Endothelial cell of umbilical vein (primary cell): ENCODE measurements at regions not wholly inside any gene's neighbourhood (a gene's known extent, or its start where the extent isn't known, plus 50 kb on each side); places are given as distances from the start of the nearest gene placed in this dataset.

Experiments
- BruUV-seq: library from RNA; stranded (reverse); fragments of 400-500 nt; replicated peaks from 2 replicates; lab custom pipeline; 2021; lab: Mats Ljungman, UMichigan
- CTCF ChIA-PET: fragments of 300-600, 350-600 bp; sonication (Branson Sonifier 250); formaldehyde crosslinking; loops from one replicate; lab custom pipeline; 2021; ENCODE audit warnings: antibody characterized with exemption, inconsistent platforms; lab: Charles Lee
- POLR2A ChIA-PET: fragments of 300-600, 350-600 bp; sonication (Branson Sonifier 250); formaldehyde crosslinking; loops from one replicate; lab custom pipeline; 2021; ENCODE audit warnings: antibody characterized with exemption, inconsistent platforms; lab: Charles Lee
- DNase-seq: peaks from one replicate; pipeline ENCODE4 v3.0.0-alpha.2; 2011; ENCODE audit warnings: low read depth, low spot score
- FAIRE-seq: peaks from 2 replicates; lab custom pipeline; 2011; peaks lifted over from hg19 to GRCh38; lab: Jason Lieb, UNC
- H2AFZ ChIP-seq: 2 replicates; pipeline ENCODE4 v1.6.0; 2012; ENCODE audit warnings: low read depth, low read length, control low read depth, inconsistent platforms
- H3K27ac ChIP-seq: 2 replicates; pipeline ENCODE4 v1.5.1; 2011; ENCODE audit warnings: low read depth, mild to moderate bottlenecking, control low read depth, low read length, moderate library complexity; ENCODE audit not compliant: insufficient read depth
- H3K27me3 ChIP-seq, 2 experiments: 2 replicates each; pipeline versions ENCODE4 v1.6.0 to v1.6.1; 2011; ENCODE audit warnings: low read length in 2 of 2, mixed read lengths in 1 of 2; ENCODE audit not compliant: control insufficient read depth in 2 of 2, insufficient read depth in 2 of 2
- H3K36me3 ChIP-seq, 2 experiments: 2 replicates in 1 of 2; 3 replicates in 1 of 2; pipeline ENCODE4 v1.5.1; 2011; ENCODE audit warnings: low read length in 2 of 2, mild to moderate bottlenecking in 1 of 2, moderate library complexity in 1 of 2; ENCODE audit not compliant: control insufficient read depth in 2 of 2, insufficient read depth in 2 of 2; ENCODE audit errors: extremely low read depth in 1 of 2
- H3K4me1 ChIP-seq: 3 replicates; pipeline ENCODE4 v1.5.1; 2011; ENCODE audit warnings: mild to moderate bottlenecking, low read length; ENCODE audit not compliant: control insufficient read depth, insufficient read depth; ENCODE audit errors: extremely low read depth
- H3K4me2 ChIP-seq: 2 replicates; pipeline ENCODE4 v1.6.1; 2011; ENCODE audit warnings: low read length, control low read depth, mixed read lengths; ENCODE audit not compliant: insufficient read depth
- H3K4me3 ChIP-seq, 3 experiments: fragments of 200-600 bp in 1 of 3; sonication (generic), shearing (Covaris generic) in 1 of 3; replicated peaks in 1 of 3; 2 replicates each; pipeline ENCODE4 v1.5.1; 2011 to 2016; ENCODE audit warnings: control low read depth in 3 of 3, low read length in 3 of 3, mild to moderate bottlenecking in 2 of 3, inconsistent platforms in 1 of 3, low read depth in 1 of 3, moderate library complexity in 1 of 3; ENCODE audit not compliant: insufficient read depth in 1 of 3
- H3K79me2 ChIP-seq: 2 replicates; pipeline ENCODE4 v1.6.0; 2012; ENCODE audit warnings: low read length, inconsistent platforms; ENCODE audit not compliant: control insufficient read depth, insufficient read depth
- H3K9ac ChIP-seq: replicated peaks from 2 replicates; pipeline ENCODE3; 2011; ENCODE audit warnings: low read length, control low read depth; ENCODE audit not compliant: insufficient read depth; ENCODE audit errors: extremely low read depth
- H3K9me1 ChIP-seq: replicated peaks from 3 replicates; pipeline ENCODE4 v1.6.0; 2011; ENCODE audit warnings: mild to moderate bottlenecking, low read length; ENCODE audit not compliant: control insufficient read depth, insufficient read depth; ENCODE audit errors: extremely low read depth
- H3K9me3 ChIP-seq: replicated peaks from 2 replicates; pipeline ENCODE4 v1.5.1; 2012; ENCODE audit warnings: low read length, inconsistent platforms; ENCODE audit not compliant: control insufficient read depth, insufficient read depth
- H4K20me1 ChIP-seq: replicated peaks from 2 replicates; pipeline ENCODE3; 2011; ENCODE audit warnings: mild to moderate bottlenecking, low read length; ENCODE audit not compliant: control insufficient read depth, insufficient read depth; ENCODE audit errors: extremely low read depth
- FOS ChIP-seq: IDR thresholded peaks from 2 replicates; pipeline ENCODE4 v1.6.1; 2011; ENCODE audit warnings: mild to moderate bottlenecking, low read length, moderate library complexity, borderline replicate concordance; ENCODE audit not compliant: insufficient read depth
- GATA2 ChIP-seq: IDR thresholded peaks from 2 replicates; pipeline ENCODE4 v1.7.0; 2011; ENCODE audit warnings: low read depth, mild to moderate bottlenecking, moderate library complexity, mixed read lengths, low read length; ENCODE audit not compliant: insufficient read length, insufficient read depth
- JUN ChIP-seq: IDR thresholded peaks from 2 replicates; pipeline ENCODE4 v1.6.1; 2011; ENCODE audit warnings: borderline replicate concordance, low read depth; ENCODE audit not compliant: insufficient read length, insufficient read depth
- POLR2AphosphoS5 ChIP-seq: IDR thresholded peaks from 2 replicates; pipeline ENCODE4 v1.6.1; 2012; ENCODE audit warnings: low read depth, mild to moderate bottlenecking, control low read depth, low read length, moderate library complexity; ENCODE audit not compliant: insufficient read depth
- dilution Hi-C: fragments of 300-500 bp; cut with MboI; formaldehyde crosslinking; loops from one replicate; pipeline ENCODE4 v1.15.0; 2019; ENCODE audit warnings: low sequenced_read_pairs; ENCODE audit not compliant: extremely low pct_ligation_motif_present
- intact Hi-C: fragments of 100-400 bp; cut with micrococcal nuclease; formaldehyde crosslinking; loops from one replicate; pipeline ENCODE4 v1.10.0; 2022
- TF ChIP-seq, protein P1 (sequence below), 2 donors: IDR thresholded peaks; 1 replicate in 1 of 2; 2 replicates in 1 of 2; pipeline ENCODE4 v1.5.1; 2011; ENCODE audit warnings: low read length in 2 of 2, mild to moderate bottlenecking in 2 of 2, moderate library complexity in 2 of 2, control low read depth in 1 of 2, inconsistent platforms in 1 of 2, low read depth in 1 of 2; ENCODE audit not compliant: insufficient read depth in 1 of 2; ENCODE audit errors: extremely low read depth in 1 of 2

DNA sequence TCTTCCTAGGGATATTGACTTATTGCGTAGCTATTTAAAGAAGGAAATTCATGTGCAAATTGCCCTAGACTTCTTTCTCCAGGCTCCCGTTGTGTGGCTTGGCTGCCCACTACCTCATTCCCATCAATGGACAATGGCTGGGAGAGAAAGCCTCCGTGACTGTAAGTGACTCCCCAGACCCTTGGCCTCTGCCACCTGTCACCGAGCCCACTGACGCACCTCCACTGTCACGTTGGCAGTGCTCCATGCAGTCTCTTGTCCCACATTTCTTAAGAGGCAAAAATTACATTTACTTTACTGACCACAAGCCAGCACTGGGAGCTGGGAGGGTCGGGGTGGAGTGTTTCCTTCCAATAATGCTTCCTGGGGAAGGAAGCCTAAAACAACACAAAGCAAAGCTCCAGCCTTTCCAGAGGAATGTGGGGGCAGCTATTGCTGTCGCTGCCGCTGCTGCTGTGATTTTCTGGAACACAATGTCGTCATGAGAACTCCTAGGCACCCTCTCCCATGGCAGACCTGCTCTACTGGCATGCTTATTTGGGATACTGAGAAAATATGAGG is 89.7 kb upstream of the STEAP1B start:
- no peaks in the 10 kb centered on the region for H3K9me3 ChIP-seq
- peak; percentile 87 for FAIRE-seq
- intact Hi-C loops: loop anchor here (1.0 to 10.0 kb wide), 6 partner anchors 9 to 375 kb away; no protein-coding TSS in a partner anchor
- DNase-seq: peak; percentile 91
- H3K4me3 ChIP-seq: peak overlapping the region in 2 of 3 experiments; percentile 3 to 48
- no peaks in the 10 kb centered on the region for H3K79me2 ChIP-seq
- no peaks in the 10 kb centered on the region for H4K20me1 ChIP-seq
- H3K4me2 ChIP-seq: peak overlapping the region; percentile 87
- TF ChIP-seq, protein P1, sequence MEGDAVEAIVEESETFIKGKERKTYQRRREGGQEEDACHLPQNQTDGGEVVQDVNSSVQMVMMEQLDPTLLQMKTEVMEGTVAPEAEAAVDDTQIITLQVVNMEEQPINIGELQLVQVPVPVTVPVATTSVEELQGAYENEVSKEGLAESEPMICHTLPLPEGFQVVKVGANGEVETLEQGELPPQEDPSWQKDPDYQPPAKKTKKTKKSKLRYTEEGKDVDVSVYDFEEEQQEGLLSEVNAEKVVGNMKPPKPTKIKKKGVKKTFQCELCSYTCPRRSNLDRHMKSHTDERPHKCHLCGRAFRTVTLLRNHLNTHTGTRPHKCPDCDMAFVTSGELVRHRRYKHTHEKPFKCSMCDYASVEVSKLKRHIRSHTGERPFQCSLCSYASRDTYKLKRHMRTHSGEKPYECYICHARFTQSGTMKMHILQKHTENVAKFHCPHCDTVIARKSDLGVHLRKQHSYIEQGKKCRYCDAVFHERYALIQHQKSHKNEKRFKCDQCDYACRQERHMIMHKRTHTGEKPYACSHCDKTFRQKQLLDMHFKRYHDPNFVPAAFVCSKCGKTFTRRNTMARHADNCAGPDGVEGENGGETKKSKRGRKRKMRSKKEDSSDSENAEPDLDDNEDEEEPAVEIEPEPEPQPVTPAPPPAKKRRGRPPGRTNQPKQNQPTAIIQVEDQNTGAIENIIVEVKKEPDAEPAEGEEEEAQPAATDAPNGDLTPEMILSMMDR (IDR thresholded peaks at IDR 0.05; ENCODE audit: extremely low read depth in 1 of 2, insufficient read depth in 1 of 2, low read depth in 1 of 2, low read length in 2 of 2): no peak
- peak; percentile 45 for TF ChIP-seq FOS
- TF ChIP-seq GATA2: peak; percentile 73
- peak; percentile 15 for TF ChIP-seq JUN
- TF ChIP-seq POLR2AphosphoS5: peak; percentile 87
- no peaks in the 10 kb centered on the region for H3K9me1 ChIP-seq
- ChIA-PET CTCF (interaction anchor here (0.7 to 7.5 kb wide), 9 partner anchors 12 to 192 kb away, joined by 3 to 130 read pairs (median 7); partner anchors contain the start of gene IL6), POLR2A (interaction anchor here (0.7 to 2.2 kb wide), 3 partner anchors 29 to 137 kb away, joined by 3 to 7 read pairs (median 4); partner anchors contain the start of gene IL6)
- BruUV-seq: TSS peak; percentile 73
- H3K27ac ChIP-seq: peak overlapping the region; percentile 95
- no peaks in the 10 kb centered on the region for H3K36me3 ChIP-seq
- no peaks in the 10 kb centered on the region for H3K27me3 ChIP-seq
- dilution Hi-C loops: no loop called here
- no peak overlapping the region for H2AFZ ChIP-seq
- peaks cover 55% of the 10 kb centered on the region for H3K4me1 ChIP-seq
- peak overlapping the region; percentile 90 for H3K9ac ChIP-seq
